Fibroblast of lung (primary cell): ENCODE measurements at regions not wholly inside any gene's neighbourhood (a gene's known extent, or its start where the extent isn't known, plus 50 kb on each side); places are given as distances from the start of the nearest gene placed in this dataset.
"Not testable (repeated sequence)": the region's sequence is repeated elsewhere in the genome, so short reads cannot be mapped to it uniquely, and the experiment has no call there.

Experiments used
- DNase-seq, 2 donors: peaks; one replicate each; pipeline versions ENCODE4 v3.0.0 to v3.0.0-alpha.2; 2010; ENCODE audit warnings: low read depth in 2 of 2
- H2AFZ ChIP-seq: 2 replicates; pipeline ENCODE4 v1.5.1; 2012; ENCODE audit warnings: low read length, control low read depth, inconsistent platforms
- H3K27ac ChIP-seq: 2 replicates; pipeline ENCODE4 v1.5.1; 2011; ENCODE audit warnings: low read length, control low read depth; ENCODE audit not compliant: insufficient read depth
- H3K27me3 ChIP-seq: 2 replicates; pipeline ENCODE4 v1.5.1; 2011; ENCODE audit warnings: mild to moderate bottlenecking, low read length; ENCODE audit not compliant: control insufficient read depth, insufficient read depth
- H3K36me3 ChIP-seq: 2 replicates; pipeline ENCODE4 v1.5.1; 2011; ENCODE audit warnings: low read length; ENCODE audit not compliant: control insufficient read depth, insufficient read depth
- H3K4me1 ChIP-seq: 2 replicates; pipeline ENCODE4 v1.5.1; 2011; ENCODE audit warnings: low read length; ENCODE audit not compliant: control insufficient read depth, insufficient read depth; ENCODE audit errors: extremely low read depth
- H3K4me2 ChIP-seq: 2 replicates; pipeline ENCODE4 v1.5.1; 2011; ENCODE audit warnings: low read length, control low read depth; ENCODE audit not compliant: insufficient read depth; ENCODE audit errors: extremely low read depth
- H3K4me3 ChIP-seq, 4 experiments: fragments of 200-600 bp in 1 of 4; sonication (generic) in 1 of 4; replicated peaks in 1 of 4; 2 replicates each; pipeline ENCODE4 v1.5.1; 2011 to 2016; ENCODE audit warnings: low read length in 4 of 4, low read depth in 3 of 4, mild to moderate bottlenecking in 3 of 4, control low read depth in 2 of 4, inconsistent platforms in 1 of 4, mixed read lengths in 1 of 4; ENCODE audit not compliant: insufficient read depth in 1 of 4; ENCODE audit errors: control extremely low read depth in 1 of 4
- H3K79me2 ChIP-seq: 2 replicates; pipeline ENCODE4 v1.5.1; 2012; ENCODE audit warnings: mild to moderate bottlenecking, low read length, inconsistent platforms; ENCODE audit not compliant: control insufficient read depth, insufficient read depth
- H3K9ac ChIP-seq: 2 replicates; pipeline ENCODE4 v1.5.1; 2011; ENCODE audit warnings: mild to moderate bottlenecking, low read length, control low read depth; ENCODE audit not compliant: insufficient read depth
- H3K9me3 ChIP-seq: 2 replicates; pipeline ENCODE4 v1.5.1; 2012; ENCODE audit warnings: low read depth, low read length; ENCODE audit not compliant: control insufficient read depth, insufficient read depth
- H4K20me1 ChIP-seq: 2 replicates; pipeline ENCODE4 v1.5.1; 2011; ENCODE audit warnings: low read length; ENCODE audit not compliant: control insufficient read depth, insufficient read depth; ENCODE audit errors: extremely low read depth
- CTCF ChIP-seq, 2 donors: IDR thresholded peaks in 1 of 2; conservative IDR thresholded peaks in 1 of 2; 1 replicate in 1 of 2; 2 replicates in 1 of 2; pipeline ENCODE4 v1.5.1; 2011 to 2012; ENCODE audit warnings: low read length in 2 of 2, control low read depth in 1 of 2, inconsistent platforms in 1 of 2, low read depth in 1 of 2, mild to moderate bottlenecking in 1 of 2
- EZH2 ChIP-seq: IDR thresholded peaks from 2 replicates; pipeline ENCODE4 v1.5.1; 2012; ENCODE audit warnings: low read length, control low read depth, mild to moderate bottlenecking; ENCODE audit errors: missing control alignments

GRCh38 chr11:39541945-39542351 lies 1917.5 kb downstream of the LRRC4C start:
- Histone ChIP-seq H3K79me2 (no peaks in the 10 kb centered on the region), H3K4me3 (no peak overlapping the region), H3K27ac (no peak overlapping the region), H3K4me1 (no peaks in the 10 kb centered on the region), H3K36me3 (no peaks in the 10 kb centered on the region), H2AFZ (no peak overlapping the region), H4K20me1 (no peaks in the 10 kb centered on the region), H3K9ac (no peak overlapping the region), H3K9me3 (no peaks in the 10 kb centered on the region), H3K4me2 (no peak overlapping the region), H3K27me3 (no peaks in the 10 kb centered on the region)
- DNase-seq = peak in 1 of 2 donors; percentile 0
- no peak for TF ChIP-seq CTCF (conservative IDR thresholded peaks at IDR 0.05 in 1 of 2, IDR thresholded peaks at IDR 0.05 in 1 of 2; ENCODE audit: low read depth in 1 of 2, low read length in 2 of 2)
- TF ChIP-seq EZH2 = no peak

GRCh38 chr11:39536323-39536722 lies 1923.1 kb downstream of the LRRC4C start:
- not testable (repeated sequence) for H3K4me1 ChIP-seq, H3K79me2 ChIP-seq, DNase-seq, H3K4me3 ChIP-seq, H3K27ac ChIP-seq, H3K27me3 ChIP-seq, H3K9ac ChIP-seq, H2AFZ ChIP-seq, H4K20me1 ChIP-seq, H3K4me2 ChIP-seq, H3K9me3 ChIP-seq, H3K36me3 ChIP-seq
